ENCODE measurements at regions not wholly inside any gene's neighbourhood (a gene's known extent, or its start where the extent isn't known, plus 50 kb on each side); places are given as distances from the start of the nearest gene placed in this dataset.

DNA sequence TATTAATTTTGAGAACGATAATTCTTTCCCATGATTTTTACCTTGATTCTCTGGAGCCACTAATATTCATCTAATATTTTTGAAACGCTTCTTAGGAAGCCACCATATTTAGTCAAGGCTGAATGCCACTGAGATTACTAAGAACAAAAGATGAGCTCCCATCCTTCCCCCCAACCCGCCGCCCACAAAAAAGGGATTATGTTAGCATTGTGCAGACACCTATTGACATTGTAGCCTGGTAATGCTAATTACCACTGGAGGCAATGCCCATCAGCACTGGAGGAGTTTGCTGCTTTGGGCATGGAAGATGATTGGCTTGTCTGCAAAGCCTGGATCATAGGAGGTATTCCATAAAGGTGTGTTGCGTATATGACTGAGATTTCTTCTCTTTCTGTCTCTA, 739.1 kb upstream of the WWC1 start:
- no peaks in the 10 kb centered on the region for H3K4me1 ChIP-seq (ENCODE audit: insufficient read depth, poor library complexity, severe bottlenecking)
- no peak for ATAC-seq (ENCODE audit: low read depth)
- no peaks in the 10 kb centered on the region for H3K9me3 ChIP-seq (ENCODE audit: severe bottlenecking)
- no peak overlapping the region for H3K4me3 ChIP-seq (ENCODE audit: severe bottlenecking)
- no peak overlapping the region for H3K27ac ChIP-seq (ENCODE audit: poor library complexity, severe bottlenecking)
- no peak for DNase-seq (ENCODE audit: low spot score)
- H3K36me3 ChIP-seq (ENCODE audit: low read depth): no peaks in the 10 kb centered on the region
- no peaks in the 10 kb centered on the region for H3K27me3 ChIP-seq (ENCODE audit: insufficient read depth, poor library complexity, severe bottlenecking)
- no peak for TF ChIP-seq CTCF (IDR thresholded peaks at IDR 0.05; ENCODE audit: poor library complexity, severe bottlenecking)

GRCh38 chr5:167553511-167553910, 737.9 kb upstream of the WWC1 start:
- ATAC-seq (ENCODE audit: low read depth) (no peak), DNase-seq (ENCODE audit: low spot score) (no peak)
- Histone ChIP-seq H3K27ac (ENCODE audit: poor library complexity, severe bottlenecking) (no peak overlapping the region), H3K27me3 (ENCODE audit: insufficient read depth, poor library complexity, severe bottlenecking) (no peaks in the 10 kb centered on the region), H3K36me3 (ENCODE audit: low read depth) (no peaks in the 10 kb centered on the region), H3K4me3 (ENCODE audit: severe bottlenecking) (no peak overlapping the region), H3K9me3 (ENCODE audit: severe bottlenecking) (no peaks in the 10 kb centered on the region), H3K4me1 (ENCODE audit: insufficient read depth, poor library complexity, severe bottlenecking) (no peaks in the 10 kb centered on the region)
- TF ChIP-seq CTCF (IDR thresholded peaks at IDR 0.05; ENCODE audit: poor library complexity, severe bottlenecking): no peak

GRCh38 chr5:167554564-167555290, 736.7 kb upstream of the WWC1 start:
- no peak for TF ChIP-seq CTCF (IDR thresholded peaks at IDR 0.05; ENCODE audit: poor library complexity, severe bottlenecking)
- H3K36me3 ChIP-seq (ENCODE audit: low read depth): no peaks in the 10 kb centered on the region
- no peak overlapping the region for H3K27ac ChIP-seq (ENCODE audit: poor library complexity, severe bottlenecking)
- DNase-seq (ENCODE audit: low spot score) (no peak), ATAC-seq (ENCODE audit: low read depth) (no peak)
- no peaks in the 10 kb centered on the region for H3K9me3 ChIP-seq (ENCODE audit: severe bottlenecking)
- H3K27me3 ChIP-seq (ENCODE audit: insufficient read depth, poor library complexity, severe bottlenecking): no peaks in the 10 kb centered on the region
- H3K4me3 ChIP-seq (ENCODE audit: severe bottlenecking): no peak overlapping the region
- no peaks in the 10 kb centered on the region for H3K4me1 ChIP-seq (ENCODE audit: insufficient read depth, poor library complexity, severe bottlenecking)

GRCh38 chr5:167555565-167556166, 735.8 kb upstream of the WWC1 start:
- no peaks in the 10 kb centered on the region for H3K4me1 ChIP-seq (ENCODE audit: insufficient read depth, poor library complexity, severe bottlenecking)

More at GRCh38 chr5:167555565-167556166, 735.8 kb upstream of the WWC1 start:
- TF ChIP-seq CTCF (IDR thresholded peaks at IDR 0.05; ENCODE audit: poor library complexity, severe bottlenecking): no peak
- Histone ChIP-seq H3K27me3 (ENCODE audit: insufficient read depth, poor library complexity, severe bottlenecking) (no peaks in the 10 kb centered on the region), H3K36me3 (ENCODE audit: low read depth) (no peaks in the 10 kb centered on the region), H3K4me3 (ENCODE audit: severe bottlenecking) (no peak overlapping the region), H3K9me3 (ENCODE audit: severe bottlenecking) (no peaks in the 10 kb centered on the region), H3K27ac (ENCODE audit: poor library complexity, severe bottlenecking) (no peak overlapping the region)
- no peak for DNase-seq (ENCODE audit: low spot score)
- ATAC-seq (ENCODE audit: low read depth): no peak
